ENCODE measurements at regions not wholly inside any gene's neighbourhood (a gene's known extent, or its start where the extent isn't known, plus 50 kb on each side); places are given as distances from the start of the nearest gene placed in this dataset.

GRCh38 chr17:65404761-65405160 is 156.7 kb downstream of the AXIN2 start:
- no peak for DNase-seq

GRCh38 chr17:65403626-65404025 is 157.8 kb downstream of the AXIN2 start:
- no peak for DNase-seq

- DNase-seq: no peak
These were observed 158.6 kb downstream of the AXIN2 start for GRCh38 chr17:65402513-65403496.

GRCh38 chr17:65401561-65401960 is 159.9 kb downstream of the AXIN2 start:
- no peak for DNase-seq

GRCh38 chr17:65400701-65401100 is 160.7 kb downstream of the AXIN2 start:
- no peak for DNase-seq

- no peak for DNase-seq
These were observed 163.2 kb downstream of the AXIN2 start for GRCh38 chr17:65398040-65398787.

GRCh38 chr17:65395924-65396323 is 165.5 kb downstream of the AXIN2 start:
- no peak for DNase-seq

GRCh38 chr17:65394811-65395472 is 166.5 kb downstream of the AXIN2 start:
- no peak for DNase-seq

GRCh38 chr17:65393514-65393913 is 167.9 kb downstream of the AXIN2 start:
- DNase-seq: no peak

GRCh38 chr17:65389949-65390348 is 171.5 kb downstream of the AXIN2 start:
- DNase-seq: no peak

- DNase-seq: no peak
These were observed 172.0 kb downstream of the AXIN2 start for GRCh38 chr17:65389426-65389825.

GRCh38 chr17:65388911-65389310 is 172.5 kb downstream of the AXIN2 start:
- no peak for DNase-seq

- no peak for DNase-seq
These were observed 174.1 kb downstream of the AXIN2 start for GRCh38 chr17:65387322-65387721.

GRCh38 chr17:65385726-65386125 is 175.7 kb downstream of the AXIN2 start:
- no peak for DNase-seq

- DNase-seq: no peak
These were observed 176.4 kb downstream of the AXIN2 start for GRCh38 chr17:65385071-65385470.

- DNase-seq: no peak
These were observed 180.3 kb downstream of the AXIN2 start for GRCh38 chr17:65381152-65381551.

- no peak for DNase-seq
These were observed 186.5 kb downstream of the AXIN2 start for GRCh38 chr17:65374966-65375365.

- DNase-seq: no peak
These were observed 189.7 kb downstream of the AXIN2 start for GRCh38 chr17:65371702-65372101.

GRCh38 chr17:65370669-65371131 is 190.7 kb downstream of the AXIN2 start:
- no peak for DNase-seq

- DNase-seq: no peak
These were observed 193.1 kb downstream of the AXIN2 start for GRCh38 chr17:65368341-65368740.

GRCh38 chr17:65366102-65366844 is 195.2 kb downstream of the AXIN2 start:
- DNase-seq: no peak

- no peak for DNase-seq
These were observed 196.3 kb downstream of the AXIN2 start for GRCh38 chr17:65365169-65365568.

- no peak for DNase-seq
These were observed 197.0 kb downstream of the AXIN2 start for GRCh38 chr17:65364438-65364837.

Data from NCI-H526 (cell line).